Suppressor macrophage treated with lipopolysaccharide for 1 hour (primary cell): ENCODE measurements at regions not wholly inside any gene's neighbourhood (a gene's known extent, or its start where the extent isn't known, plus 50 kb on each side); places are given as distances from the start of the nearest gene placed in this dataset.
"Not testable (repeated sequence)": the region's sequence is repeated elsewhere in the genome, so short reads cannot be mapped to it uniquely, and the experiment has no call there.

Experiments
- DNase-seq, 3 donors: peaks; one replicate each; pipeline ENCODE4 v3.0.0-alpha.2; 2020 to 2022

GRCh38 chr5:142402752-142403318 is 78.0 kb upstream of the SPRY4 start:
- DNase-seq = no peak

GRCh38 chr5:142400415-142400814 is 75.6 kb upstream of the SPRY4 start:
- DNase-seq = no peak

- DNase-seq = no peak
These were observed 75.1 kb upstream of the SPRY4 start for GRCh38 chr5:142399891-142400290.

DNA sequence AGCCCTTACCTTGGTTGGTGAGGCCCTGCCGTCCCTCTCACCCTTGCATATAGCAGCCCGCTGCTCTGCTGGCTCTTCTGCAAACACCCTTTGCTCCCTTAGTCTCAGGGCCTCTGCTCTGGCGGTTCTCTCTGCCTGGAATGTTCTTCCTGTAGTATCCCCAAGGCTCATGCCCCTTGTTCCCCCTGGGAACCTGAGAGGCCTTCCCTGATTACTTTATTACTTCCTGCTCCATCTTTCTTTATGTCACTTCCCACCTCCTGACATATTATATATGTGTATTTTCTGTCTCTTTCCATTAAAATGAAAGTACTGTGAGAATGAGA is 73.9 kb upstream of the SPRY4 start:
- DNase-seq = no peak

DNA sequence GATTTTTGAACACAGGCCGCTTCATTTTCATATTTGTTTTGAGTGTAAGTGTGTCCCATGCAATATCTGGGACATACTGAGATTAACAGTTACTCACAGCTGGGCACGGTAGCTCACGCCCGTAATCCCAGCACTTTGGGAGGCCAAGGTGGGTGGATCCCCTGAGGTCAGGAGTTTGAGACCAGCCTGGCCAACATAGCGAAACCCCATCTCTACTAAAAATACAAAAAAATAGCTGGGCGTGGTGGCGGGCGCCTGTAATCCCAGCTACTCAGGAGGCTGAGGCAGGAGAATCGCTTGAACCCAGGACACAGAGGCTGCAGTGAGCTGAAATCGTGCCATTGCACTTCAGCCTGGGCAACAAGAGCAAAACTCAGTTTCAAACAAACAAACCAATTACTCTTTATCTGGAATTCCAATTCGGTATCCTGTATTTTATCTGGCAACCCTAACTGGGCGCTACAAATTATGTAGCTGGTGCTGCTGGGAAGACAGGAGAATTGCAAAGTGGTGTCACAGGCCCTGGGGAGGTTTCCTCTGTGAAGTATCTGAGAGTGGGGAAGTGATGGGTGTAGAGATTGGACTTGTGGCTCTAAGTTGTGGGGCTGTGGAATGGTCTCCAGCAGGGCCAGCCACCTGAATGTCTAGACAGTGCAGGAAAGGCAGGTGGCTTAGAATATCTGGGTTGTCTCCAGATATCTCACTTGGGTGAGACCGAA is 73.3 kb upstream of the SPRY4 start:
- DNase-seq = not testable (repeated sequence)

DNA sequence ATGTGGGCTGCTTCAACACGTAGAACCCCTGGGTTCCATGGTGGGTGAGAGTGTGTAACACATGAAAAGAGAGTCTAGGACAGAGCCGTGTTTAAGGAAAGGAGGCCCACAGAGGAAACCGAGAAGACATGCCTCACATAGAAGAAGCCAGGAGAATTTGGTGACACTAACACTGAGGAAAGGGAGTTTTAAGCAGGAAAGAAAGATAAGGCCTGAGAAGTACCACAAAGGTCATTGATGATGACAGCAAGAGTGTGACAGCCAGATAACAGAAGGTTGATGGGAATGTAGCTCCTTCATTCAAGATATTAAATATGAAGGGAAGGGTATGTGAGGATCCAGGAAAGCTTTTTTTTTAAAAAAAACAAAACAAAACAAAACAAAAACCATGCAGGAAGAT is 72.4 kb upstream of the SPRY4 start:
- no peak for DNase-seq

GRCh38 chr5:142396436-142397038 is 71.7 kb upstream of the SPRY4 start:
- DNase-seq = no peak

- DNase-seq = no peak
These were observed 70.5 kb upstream of the SPRY4 start for GRCh38 chr5:142395334-142395733.

- no peak for DNase-seq
These were observed 66.4 kb upstream of the SPRY4 start for GRCh38 chr5:142391058-142391845.

GRCh38 chr5:142390334-142390733 is 65.5 kb upstream of the SPRY4 start:
- DNase-seq = no peak

GRCh38 chr5:142388696-142389095 is 63.9 kb upstream of the SPRY4 start:
- DNase-seq = peak; percentile 63 to 81 (median 72)

DNA sequence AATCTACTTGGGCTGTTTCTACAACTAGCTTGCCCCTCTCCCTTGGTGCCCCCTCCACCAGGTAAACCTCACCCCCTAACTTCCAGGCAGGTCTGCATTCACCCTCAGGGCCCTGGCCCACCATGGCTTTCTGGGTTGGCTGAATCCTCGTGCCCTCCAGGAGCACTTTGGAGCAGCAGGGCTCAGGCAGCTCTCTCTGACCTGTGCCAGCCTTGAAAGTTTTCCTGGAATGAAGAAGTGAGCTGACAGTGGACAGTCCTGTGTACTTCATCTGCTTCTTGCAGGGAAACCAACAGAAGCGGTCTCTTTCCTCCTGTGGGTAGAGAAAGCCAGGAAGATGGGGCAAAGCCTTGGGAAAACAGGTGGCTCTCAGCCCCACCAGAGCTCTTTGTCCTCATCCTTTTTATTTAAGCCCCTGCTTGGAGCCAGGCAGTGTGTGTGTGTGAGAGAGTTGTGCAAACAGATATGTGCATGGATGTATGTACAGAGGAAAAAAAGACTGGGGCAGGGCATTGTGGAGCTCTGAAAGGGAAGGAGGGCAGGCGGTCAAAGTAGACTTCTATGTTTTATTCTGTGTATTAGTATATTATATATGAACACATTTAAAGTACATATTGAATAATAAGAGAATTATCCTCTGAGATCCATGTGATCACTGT is 62.3 kb upstream of the SPRY4 start:
- DNase-seq = no peak

DNA sequence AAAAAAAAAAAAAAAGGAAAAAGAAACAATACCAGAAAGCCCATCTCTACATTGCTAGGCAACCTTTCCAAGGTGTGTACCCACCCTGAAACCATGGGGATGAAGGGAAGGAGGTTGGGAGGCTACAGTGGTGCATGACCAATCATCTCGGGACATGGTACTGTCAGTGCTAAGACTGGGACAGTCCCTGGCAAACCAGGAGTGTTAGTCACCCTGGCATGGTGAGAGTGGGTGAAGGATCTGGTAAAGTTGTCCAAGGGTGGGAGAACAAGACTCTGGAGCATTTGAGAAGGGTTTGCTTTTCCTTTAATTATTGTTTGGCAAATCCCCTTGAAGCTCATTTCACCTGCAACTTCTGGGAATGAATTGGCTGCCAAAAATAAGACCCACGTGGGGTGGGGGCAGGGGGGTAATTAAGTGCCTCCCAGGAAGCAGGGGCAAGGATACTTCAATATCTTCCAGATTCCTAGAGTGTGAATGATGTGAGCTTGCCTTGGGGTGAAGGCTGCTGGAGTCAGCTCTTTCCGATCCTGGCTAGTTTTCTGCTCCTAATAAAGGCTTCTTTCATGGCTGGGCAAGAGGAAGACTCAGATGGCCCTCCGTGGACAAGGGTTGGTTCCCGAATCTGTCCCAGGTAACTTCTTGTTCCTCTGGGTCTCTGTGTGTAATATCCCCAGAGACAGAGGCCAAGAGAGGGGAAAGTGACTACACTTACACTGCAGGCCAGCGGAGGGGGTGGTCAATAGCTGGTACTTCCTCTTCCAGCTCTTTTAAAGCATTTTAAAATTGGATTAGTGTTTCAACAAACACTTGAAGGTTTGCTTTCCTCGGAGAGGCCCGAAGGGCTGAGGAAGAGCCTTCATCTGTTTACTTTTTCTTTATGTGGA is 61.6 kb upstream of the SPRY4 start:
- DNase-seq = peak; percentile 66 to 73 (median 71)

DNA sequence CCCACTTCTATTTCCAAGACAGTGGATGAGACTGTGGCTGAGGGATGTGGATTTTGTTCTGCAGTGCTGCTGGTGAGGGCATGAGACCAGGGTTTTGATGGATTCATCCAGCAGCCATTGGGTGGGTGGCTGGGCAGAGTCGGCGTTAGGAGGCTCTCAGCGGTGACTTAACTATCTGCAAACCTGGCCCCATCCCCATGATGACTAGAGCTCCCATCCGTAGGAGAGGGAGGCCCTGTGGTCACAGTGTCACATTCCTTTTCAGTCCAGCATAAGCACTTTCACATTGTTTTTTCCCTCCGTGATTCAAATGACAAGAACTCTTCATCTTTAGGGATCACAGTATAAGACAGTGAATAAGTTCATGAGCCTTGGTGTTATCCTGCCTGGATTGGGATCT is 60.4 kb upstream of the SPRY4 start:
- no peak for DNase-seq

DNA sequence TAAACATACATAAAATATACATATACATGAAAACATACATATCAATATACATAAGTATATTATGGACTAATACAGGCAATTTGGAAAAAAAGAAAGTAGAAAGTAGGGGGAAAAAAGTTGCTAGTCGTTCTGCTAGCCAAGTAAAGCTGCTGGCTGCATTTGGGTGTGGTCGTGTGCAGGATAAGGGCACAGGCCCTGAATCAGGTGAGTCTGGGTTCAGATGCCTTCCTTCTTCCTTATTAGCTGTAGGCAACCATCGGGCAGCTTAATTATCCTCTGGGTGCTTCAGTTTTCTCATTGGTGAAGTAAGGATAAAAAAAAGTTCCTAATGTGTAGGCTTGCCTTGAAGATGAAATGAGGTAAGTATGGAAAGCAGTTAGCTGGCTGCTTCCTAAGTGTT is 59.2 kb upstream of the SPRY4 start:
- DNase-seq = no peak

GRCh38 chr5:142382186-142382585 is 57.4 kb upstream of the SPRY4 start:
- DNase-seq = no peak

DNA sequence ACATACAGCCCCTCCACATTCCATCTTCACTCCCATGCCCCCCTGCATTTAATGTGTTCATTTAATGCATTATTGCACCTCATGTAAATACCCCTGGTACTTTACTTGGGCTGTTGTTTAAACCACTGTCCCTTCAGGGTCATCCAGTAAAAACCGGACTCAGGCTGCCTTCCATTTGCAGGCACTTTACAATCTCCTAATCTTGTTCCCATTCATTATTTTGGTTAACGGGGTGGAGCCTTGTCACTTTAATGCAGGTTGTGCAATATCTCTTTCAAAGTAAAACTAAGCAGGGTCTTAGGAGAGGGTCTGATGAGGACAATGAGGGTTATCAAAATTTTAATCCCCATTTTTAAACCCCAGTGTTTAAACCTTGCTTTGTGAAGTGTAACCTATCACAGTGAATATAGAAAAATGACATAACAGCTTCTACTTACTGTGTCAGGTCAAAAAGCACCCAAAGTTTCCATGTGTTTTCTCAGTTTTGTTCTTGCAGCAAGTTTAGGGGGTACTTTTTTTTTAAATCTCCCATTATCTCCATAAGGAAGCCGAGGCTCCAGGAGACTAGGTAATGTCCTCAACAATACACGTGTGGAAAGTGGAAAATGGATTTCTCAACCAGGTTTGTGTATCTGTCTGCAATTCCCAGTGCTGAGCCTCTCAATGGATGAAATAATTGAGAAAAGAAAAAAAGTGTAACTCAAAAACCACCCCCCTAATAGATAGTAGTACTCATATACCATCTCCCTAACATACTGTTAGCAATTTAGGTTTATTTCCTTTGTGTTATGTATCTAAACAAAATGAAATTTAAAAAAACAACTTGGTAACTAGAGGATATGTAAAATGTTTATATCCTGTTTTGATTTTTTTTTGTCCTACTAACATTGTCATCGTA is 54.2 kb upstream of the SPRY4 start:
- no peak for DNase-seq

GRCh38 chr5:142375944-142376411 is 51.2 kb upstream of the SPRY4 start:
- no peak for DNase-seq
